Breast epithelium (tissue), 4 donors: ENCODE measurements at regions not wholly inside any gene's neighbourhood (a gene's known extent, or its start where the extent isn't known, plus 50 kb on each side); places are given as distances from the start of the nearest gene placed in this dataset.
A peak's percentile ranks its signal among the peaks of the same experiment; 100 is the strongest.

Experiments
- DNase-seq, 2 donors: peaks; one replicate each; pipeline ENCODE4 v3.0.0-alpha.2; 2019; ENCODE audit warnings: low spot score in 2 of 2
- H3K27ac ChIP-seq, 2 donors: fragments of 200-600 bp; sonication (generic) in 1 of 2; one replicate each; pipeline ENCODE4 v1.5.1; 2016 to 2019; ENCODE audit warnings: mild to moderate bottlenecking in 1 of 2
- H3K27me3 ChIP-seq, 2 donors: fragments of 200-600 bp; sonication (generic) in 1 of 2; one replicate each; pipeline versions ENCODE4 v1.5.1 to v1.6.0; 2017 to 2019; ENCODE audit warnings: control low read depth in 1 of 2, mild to moderate bottlenecking in 1 of 2
- H3K36me3 ChIP-seq: fragments of 200-600 bp; one replicate; pipeline ENCODE4 v1.5.1; 2019
- H3K4me1 ChIP-seq, 2 donors: fragments of 200-600 bp; sonication (generic); one replicate each; pipeline ENCODE4 v1.5.1; 2016 to 2019; ENCODE audit warnings: control low read depth in 1 of 2
- H3K4me3 ChIP-seq, 3 donors: fragments of 200-600 bp; sonication (generic); 1 replicate in 2 of 3; 2 replicates in 1 of 3; pipeline ENCODE4 v1.5.1; 2016 to 2019; ENCODE audit warnings: mild to moderate bottlenecking in 3 of 3, moderate library complexity in 2 of 3
- H3K9me3 ChIP-seq, 2 donors: fragments of 200-600 bp; sonication (generic) in 1 of 2; one replicate each; pipeline ENCODE4 v1.5.1; 2016 to 2019; ENCODE audit warnings: control low read depth in 1 of 2
- CTCF ChIP-seq, 3 donors: fragments of 450-650 bp; IDR thresholded peaks; one replicate each; pipeline ENCODE4 v1.5.1; 2016 to 2017; ENCODE audit warnings: antibody characterized with exemption in 3 of 3, mild to moderate bottlenecking in 3 of 3, moderate library complexity in 3 of 3
- POLR2A ChIP-seq: fragments of 450-650 bp; IDR thresholded peaks from one replicate; pipeline ENCODE4 v1.6.1; 2016; ENCODE audit warnings: antibody characterized with exemption, mild to moderate bottlenecking, moderate library complexity
- POLR2AphosphoS5 ChIP-seq, 3 donors: sonication (generic); formaldehyde crosslinking; IDR thresholded peaks; one replicate each; pipeline ENCODE4 v1.6.1; 2017; ENCODE audit warnings: antibody characterized with exemption in 3 of 3
- intact Hi-C: fragments of 100-400 bp; cut with DNase I; formaldehyde crosslinking; loops from one replicate; pipeline ENCODE4 v1.15.1; 2023; ENCODE audit warnings: low total_unique reads

- Histone ChIP-seq H3K4me1 (no peaks in the 10 kb centered on the region), H3K27me3 (no peaks in the 10 kb centered on the region), H3K4me3 (no peak overlapping the region), H3K9me3 (peaks cover 0 to 3% of the 10 kb centered on the region in 2 donors), H3K36me3 (no peaks in the 10 kb centered on the region), H3K27ac (no peak overlapping the region)
- no peak for DNase-seq
- no peak for TF ChIP-seq POLR2A
- TF ChIP-seq POLR2AphosphoS5 (IDR thresholded peaks at IDR 0.05) = no peak
- no peak for TF ChIP-seq CTCF (IDR thresholded peaks at IDR 0.05)
- intact Hi-C loops = no loop called here
Measured at GRCh38 chr15:36325206-36325605, 254.2 kb upstream of the CDIN1 start.

- Histone ChIP-seq H3K27me3 (no peaks in the 10 kb centered on the region), H3K4me3 (no peak overlapping the region), H3K9me3 (peaks cover 0 to 3% of the 10 kb centered on the region in 2 donors), H3K27ac (no peak overlapping the region), H3K36me3 (no peaks in the 10 kb centered on the region), H3K4me1 (no peaks in the 10 kb centered on the region)
- DNase-seq = no peak
- intact Hi-C loops = no loop called here
- TF ChIP-seq POLR2A = no peak
- no peak for TF ChIP-seq CTCF (IDR thresholded peaks at IDR 0.05)
- TF ChIP-seq POLR2AphosphoS5 (IDR thresholded peaks at IDR 0.05) = no peak
Measured at GRCh38 chr15:36329592-36329991, 249.8 kb upstream of the CDIN1 start.

GRCh38 chr15:36330598-36330997 lies 248.8 kb upstream of the CDIN1 start:
- Histone ChIP-seq H3K27me3 (no peaks in the 10 kb centered on the region), H3K4me3 (no peak overlapping the region), H3K9me3 (peaks cover 0 to 3% of the 10 kb centered on the region in 2 donors), H3K4me1 (no peaks in the 10 kb centered on the region), H3K27ac (no peak overlapping the region), H3K36me3 (no peaks in the 10 kb centered on the region)
- TF ChIP-seq POLR2AphosphoS5 (IDR thresholded peaks at IDR 0.05) = no peak
- no peak for TF ChIP-seq POLR2A
- TF ChIP-seq CTCF (IDR thresholded peaks at IDR 0.05) = no peak
- no peak for DNase-seq
- intact Hi-C loops = no loop called here

DNA sequence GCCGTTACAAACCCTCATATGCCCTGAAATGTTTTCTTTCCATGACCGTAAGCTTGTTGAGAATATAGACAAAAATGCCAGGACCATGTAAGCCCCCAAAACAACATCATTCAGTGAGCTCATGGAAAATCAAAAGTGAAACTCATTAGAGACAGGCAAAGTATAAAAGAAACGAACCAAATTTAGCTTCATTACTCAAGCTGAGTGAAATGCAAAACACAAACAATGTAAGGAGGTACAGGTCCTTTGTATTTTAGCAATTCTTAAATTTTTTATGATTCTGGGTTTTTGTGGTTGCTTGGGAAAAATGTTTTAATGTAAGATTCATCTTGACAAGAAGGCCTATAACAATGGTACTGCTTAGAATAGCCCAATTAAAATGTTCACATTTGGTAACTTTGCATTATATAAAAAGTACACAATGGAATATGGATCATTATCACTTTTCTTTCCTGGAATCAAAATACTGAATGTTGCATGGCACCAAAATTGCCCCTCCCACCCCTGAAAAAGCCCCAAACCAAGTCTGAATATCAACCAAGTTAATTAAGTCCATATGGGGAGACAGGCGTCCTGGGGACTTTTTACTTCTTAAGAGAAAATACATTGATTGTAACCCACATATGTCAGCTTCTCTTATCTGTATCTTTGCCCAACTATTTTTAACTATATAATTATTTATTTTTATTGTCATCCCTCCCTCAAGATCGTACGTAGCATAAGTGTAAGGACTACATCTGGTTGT lies 247.7 kb upstream of the CDIN1 start:
- Histone ChIP-seq H3K36me3 (no peaks in the 10 kb centered on the region), H3K9me3 (peaks cover 0 to 3% of the 10 kb centered on the region in 2 donors), H3K4me1 (no peaks in the 10 kb centered on the region), H3K27me3 (no peaks in the 10 kb centered on the region), H3K27ac (no peak overlapping the region), H3K4me3 (peak overlapping the region in 1 of 3 donors; percentile 19)
- DNase-seq = no peak
- intact Hi-C loops = no loop called here
- no peak for TF ChIP-seq POLR2AphosphoS5 (IDR thresholded peaks at IDR 0.05)
- TF ChIP-seq POLR2A = no peak
- no peak for TF ChIP-seq CTCF (IDR thresholded peaks at IDR 0.05)

DNA sequence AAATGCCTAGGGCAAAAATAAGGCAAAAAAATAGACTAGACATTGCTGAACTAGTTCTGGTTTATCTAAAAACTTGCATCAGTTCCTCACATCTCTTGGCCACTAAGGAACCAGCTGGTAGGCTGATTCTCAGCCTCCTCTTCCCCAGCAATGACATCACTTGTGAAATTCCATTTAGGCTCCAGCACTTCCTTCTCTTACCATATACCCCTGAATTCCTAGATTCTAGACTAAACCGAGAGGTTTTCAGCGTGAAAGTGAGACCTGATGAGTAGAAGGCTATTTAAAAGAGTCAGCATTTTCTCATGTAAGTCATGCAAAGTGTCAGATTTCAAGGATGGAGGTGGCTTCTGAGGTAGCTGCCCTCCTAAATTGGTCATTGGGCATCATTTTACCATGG lies 247.1 kb upstream of the CDIN1 start:
- no peak for TF ChIP-seq POLR2AphosphoS5 (IDR thresholded peaks at IDR 0.05)
- no peak for TF ChIP-seq CTCF (IDR thresholded peaks at IDR 0.05)
- TF ChIP-seq POLR2A = no peak
- no peak overlapping the region for H3K4me3 ChIP-seq
- H3K27ac ChIP-seq = no peak overlapping the region
- no peaks in the 10 kb centered on the region for H3K4me1 ChIP-seq
- intact Hi-C loops = no loop called here
- peaks cover 0 to 3% of the 10 kb centered on the region in 2 donors for H3K9me3 ChIP-seq
- H3K27me3 ChIP-seq = no peaks in the 10 kb centered on the region
- H3K36me3 ChIP-seq = no peaks in the 10 kb centered on the region
- no peak for DNase-seq
